ENCODE measurements at regions not wholly inside any gene's neighbourhood (a gene's known extent, or its start where the extent isn't known, plus 50 kb on each side); places are given as distances from the start of the nearest gene placed in this dataset.

- no peak for DNase-seq
- no peak for TF ChIP-seq POLR2A (IDR thresholded peaks at IDR 0.05; ENCODE audit: low read length)
- no peak for TF ChIP-seq GATA1 (IDR thresholded peaks at IDR 0.05; ENCODE audit: low read depth, low read length)
These were observed 131.0 kb downstream of the PDGFRA start for GRCh38 chr4:54359919-54360650.

DNA sequence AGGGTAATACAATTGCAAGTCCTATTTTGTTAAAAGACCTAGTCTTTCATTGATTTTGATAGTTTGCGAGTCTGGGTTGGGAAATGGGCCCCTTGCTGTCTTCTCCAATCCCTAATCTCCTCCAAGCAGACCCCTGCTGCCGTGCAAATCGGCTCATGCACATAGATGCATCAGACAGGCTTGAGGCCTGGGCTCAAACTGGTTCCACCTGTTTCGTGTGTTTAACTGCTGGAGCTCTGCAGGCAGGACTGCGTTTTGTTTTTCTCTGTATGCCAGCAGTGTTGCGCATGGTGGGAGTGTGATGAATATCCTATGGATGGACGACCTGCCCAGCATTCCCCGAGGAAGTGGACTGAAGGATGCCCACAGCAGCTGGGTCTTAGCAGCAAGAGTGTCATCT is 133.9 kb downstream of the PDGFRA start:
- TF ChIP-seq GATA1 (IDR thresholded peaks at IDR 0.05; ENCODE audit: low read depth, low read length) (no peak), POLR2A (IDR thresholded peaks at IDR 0.05; ENCODE audit: low read length) (no peak)

GRCh38 chr4:54365691-54366090 is 136.6 kb downstream of the PDGFRA start:
- no peak for TF ChIP-seq GATA1 (IDR thresholded peaks at IDR 0.05; ENCODE audit: low read depth, low read length)
- no peak for DNase-seq

More for the DNA sequence above, 133.9 kb downstream of the PDGFRA start:
- DNase-seq = no peak

DNA sequence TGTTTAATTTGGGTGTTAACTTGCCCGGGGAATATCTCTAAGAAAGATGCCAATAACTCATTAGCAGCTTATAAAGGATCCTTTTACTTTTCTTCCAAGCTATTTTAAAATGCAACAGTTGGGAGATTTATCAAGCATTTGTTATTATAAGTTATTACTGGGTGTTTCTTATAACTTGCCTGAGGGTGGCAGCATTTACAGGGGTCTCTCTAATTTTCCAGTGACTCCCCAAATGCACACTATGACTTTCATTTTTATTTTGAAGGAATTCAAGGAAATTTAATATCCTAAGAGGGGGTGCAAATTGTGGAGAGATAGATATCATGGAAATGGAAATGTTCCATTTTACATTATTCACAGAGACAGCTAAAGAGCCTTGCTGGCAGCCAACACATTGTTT is 138.0 kb downstream of the PDGFRA start:
- no peak for DNase-seq

DNA sequence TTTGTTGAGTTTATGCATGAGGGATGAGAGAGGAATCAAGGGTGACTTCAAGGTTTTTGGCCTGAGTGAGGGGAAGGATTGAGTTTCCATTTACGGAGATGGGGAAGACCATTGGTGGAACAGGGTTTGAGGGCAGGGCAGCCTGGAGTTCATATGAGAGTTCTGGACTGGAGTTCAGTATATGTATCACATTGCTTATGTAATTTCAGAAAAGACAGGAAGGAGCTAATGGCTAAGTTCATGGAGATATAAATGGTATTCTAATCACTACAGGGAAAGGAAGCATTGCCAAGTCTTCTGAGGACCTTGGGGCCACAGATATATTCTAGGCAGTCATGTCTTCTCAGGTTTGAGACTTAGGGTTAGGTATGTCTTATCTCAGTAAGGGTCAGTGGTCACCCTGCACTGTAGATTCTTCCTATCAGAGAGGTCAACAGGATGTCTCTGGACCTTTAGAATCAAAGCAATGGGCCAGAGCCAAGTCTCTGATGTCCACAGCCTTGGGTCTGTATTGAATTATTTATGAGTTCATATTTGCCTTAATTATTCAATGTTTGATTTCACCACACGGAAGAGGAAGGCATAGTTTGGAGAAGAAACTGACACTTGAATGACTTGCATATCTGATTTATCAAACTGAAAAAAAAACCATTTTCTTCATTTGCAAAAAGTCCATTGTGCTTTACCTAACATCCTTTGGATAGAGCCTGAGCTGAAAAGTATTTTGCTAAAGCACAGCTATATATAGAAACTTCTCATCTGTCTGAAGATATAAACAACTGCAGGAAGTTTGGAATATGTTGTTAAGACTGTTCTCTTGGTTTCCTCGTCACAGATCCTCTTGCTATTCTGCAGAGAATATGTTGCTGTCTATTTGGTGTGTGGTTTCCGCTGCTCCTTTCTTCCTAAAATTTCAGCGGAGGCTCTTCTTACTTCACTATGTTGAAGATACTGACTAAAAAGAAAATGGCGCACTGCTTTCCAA is 139.5 kb downstream of the PDGFRA start:
- TF ChIP-seq GATA1 (IDR thresholded peaks at IDR 0.05; ENCODE audit: low read depth, low read length) (no peak), POLR2A (IDR thresholded peaks at IDR 0.05; ENCODE audit: low read length) (no peak)
- DNase-seq = no peak

More for the DNA sequence above, 138.0 kb downstream of the PDGFRA start:
- TF ChIP-seq POLR2A (IDR thresholded peaks at IDR 0.05; ENCODE audit: low read length) (no peak), GATA1 (IDR thresholded peaks at IDR 0.05; ENCODE audit: low read depth, low read length) (no peak)

DNA sequence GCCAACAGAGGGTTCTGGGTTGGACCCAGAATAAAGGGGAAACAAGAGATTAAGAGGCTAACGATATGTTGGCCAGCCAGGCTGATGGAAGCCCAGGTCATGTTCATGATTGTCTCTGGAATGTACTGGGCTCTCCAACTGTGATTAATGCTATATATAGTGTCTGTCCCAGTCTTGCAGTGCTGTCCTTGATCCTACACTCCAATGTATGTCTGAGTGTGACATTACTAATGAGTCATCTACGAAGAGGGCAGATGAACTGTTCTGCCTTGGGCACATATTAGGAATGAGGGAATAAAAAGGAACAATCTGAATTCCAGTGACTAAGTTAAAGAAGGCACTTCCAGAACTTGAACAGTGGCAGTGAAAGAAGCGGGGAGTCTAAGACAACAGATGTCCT is 142.1 kb downstream of the PDGFRA start:
- TF ChIP-seq GATA1 (IDR thresholded peaks at IDR 0.05; ENCODE audit: low read depth, low read length) = no peak
- no peak for TF ChIP-seq POLR2A (IDR thresholded peaks at IDR 0.05; ENCODE audit: low read length)
- no peak for DNase-seq

- TF ChIP-seq GATA1 (IDR thresholded peaks at IDR 0.05; ENCODE audit: low read depth, low read length) (no peak), POLR2A (IDR thresholded peaks at IDR 0.05; ENCODE audit: low read length) (no peak)
These were observed 143.9 kb downstream of the PDGFRA start for GRCh38 chr4:54372951-54373350.

DNA sequence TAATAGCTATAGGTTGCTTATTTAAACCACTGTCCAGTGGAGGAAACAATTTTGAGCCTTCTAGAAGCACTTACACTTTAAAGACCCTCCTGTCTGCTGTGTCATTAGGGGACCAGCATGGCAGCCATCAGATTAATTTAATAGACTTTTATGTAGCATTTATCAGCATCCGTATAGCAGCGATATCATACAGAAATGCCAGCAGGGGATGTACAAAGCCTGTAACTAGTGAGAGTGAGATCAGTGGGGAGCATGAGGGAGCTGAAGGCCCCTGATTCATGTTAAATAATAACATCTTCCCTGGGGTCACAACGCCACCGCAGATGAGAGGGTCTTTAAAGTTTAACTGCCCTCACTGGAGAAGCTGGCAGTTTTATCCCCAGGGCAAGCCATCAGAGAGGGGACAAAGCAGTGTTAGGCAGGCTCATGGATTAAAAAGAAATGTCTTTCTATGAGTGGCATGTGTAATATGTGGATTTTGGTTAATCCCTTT is 144.7 kb downstream of the PDGFRA start:
- TF ChIP-seq GATA1 (IDR thresholded peaks at IDR 0.05; ENCODE audit: low read depth, low read length) (no peak), POLR2A (IDR thresholded peaks at IDR 0.05; ENCODE audit: low read length) (no peak)
- DNase-seq = no peak

More at GRCh38 chr4:54372951-54373350, 143.9 kb downstream of the PDGFRA start:
- DNase-seq = no peak

GRCh38 chr4:54378461-54378860 is 149.4 kb downstream of the PDGFRA start:
- DNase-seq = no peak
- TF ChIP-seq GATA1 (IDR thresholded peaks at IDR 0.05; ENCODE audit: low read depth, low read length) = no peak
- TF ChIP-seq POLR2A (IDR thresholded peaks at IDR 0.05; ENCODE audit: low read length) = no peak

GRCh38 chr4:54384152-54384551 is 155.1 kb downstream of the PDGFRA start:
- TF ChIP-seq GATA1 (IDR thresholded peaks at IDR 0.05; ENCODE audit: low read depth, low read length) (no peak), POLR2A (IDR thresholded peaks at IDR 0.05; ENCODE audit: low read length) (no peak)
- no peak for DNase-seq

- peak; percentile 50 to 56 for DNase-seq
- TF ChIP-seq GATA1 (IDR thresholded peaks at IDR 0.05; ENCODE audit: low read depth, low read length) = no peak
- TF ChIP-seq POLR2A (IDR thresholded peaks at IDR 0.05; ENCODE audit: low read length) = no peak
These were observed 155.5 kb downstream of the PDGFRA start for GRCh38 chr4:54384563-54384962.

DNA sequence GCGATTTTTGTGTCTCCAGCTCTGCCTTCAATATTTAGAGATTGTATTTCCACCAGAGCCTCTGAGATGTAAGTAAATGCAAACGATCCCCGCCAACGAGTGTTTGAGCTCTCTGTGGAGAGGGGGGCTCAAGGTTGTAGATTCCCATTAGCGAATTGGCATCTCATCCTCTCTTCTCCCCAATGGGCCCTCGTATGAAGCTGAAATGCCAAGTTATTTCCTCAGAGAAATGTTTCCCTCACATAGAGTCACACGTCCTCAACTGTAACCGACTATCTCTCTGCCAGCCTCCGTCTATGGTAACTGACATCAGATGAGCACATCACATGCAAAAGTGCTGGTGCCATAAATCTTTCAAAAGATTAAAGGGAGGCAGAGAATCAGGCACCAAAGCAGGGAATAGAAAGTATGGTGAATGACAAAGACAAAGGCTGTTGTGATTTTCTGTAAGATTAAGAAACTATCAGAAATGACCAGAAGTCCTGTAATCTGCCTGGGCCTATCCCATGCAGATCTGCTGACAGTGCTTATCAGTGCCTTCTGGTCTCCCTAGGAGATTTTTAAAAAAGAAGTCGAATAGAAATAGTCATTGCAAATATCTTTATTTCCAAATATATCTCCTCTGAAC is 157.1 kb downstream of the PDGFRA start:
- TF ChIP-seq POLR2A (IDR thresholded peaks at IDR 0.05; ENCODE audit: low read length) (peak; percentile 13), GATA1 (IDR thresholded peaks at IDR 0.05; ENCODE audit: low read depth, low read length) (no peak)
- DNase-seq = peak; percentile 22 to 65

DNA sequence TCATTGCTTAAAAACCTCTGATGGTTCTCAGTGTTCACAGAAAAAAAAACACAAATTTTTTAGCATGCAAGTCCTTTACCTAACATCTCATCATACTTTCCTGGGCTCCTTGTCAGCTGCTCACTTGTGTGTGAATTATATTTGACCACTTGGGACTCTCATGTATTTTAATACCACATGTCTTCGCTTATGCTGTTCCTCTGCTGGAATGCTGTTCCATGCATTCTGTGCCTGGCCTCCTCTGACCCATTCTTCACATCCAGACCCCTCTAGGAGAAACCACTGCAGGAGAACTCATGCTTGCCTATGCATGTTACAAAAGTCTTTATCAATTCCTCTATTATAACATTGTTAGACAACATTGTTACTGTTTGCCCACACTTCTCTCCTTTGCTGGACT is 157.6 kb downstream of the PDGFRA start:
- TF ChIP-seq POLR2A (IDR thresholded peaks at IDR 0.05; ENCODE audit: low read length) (no peak), GATA1 (IDR thresholded peaks at IDR 0.05; ENCODE audit: low read depth, low read length) (no peak)
- no peak for DNase-seq

DNA sequence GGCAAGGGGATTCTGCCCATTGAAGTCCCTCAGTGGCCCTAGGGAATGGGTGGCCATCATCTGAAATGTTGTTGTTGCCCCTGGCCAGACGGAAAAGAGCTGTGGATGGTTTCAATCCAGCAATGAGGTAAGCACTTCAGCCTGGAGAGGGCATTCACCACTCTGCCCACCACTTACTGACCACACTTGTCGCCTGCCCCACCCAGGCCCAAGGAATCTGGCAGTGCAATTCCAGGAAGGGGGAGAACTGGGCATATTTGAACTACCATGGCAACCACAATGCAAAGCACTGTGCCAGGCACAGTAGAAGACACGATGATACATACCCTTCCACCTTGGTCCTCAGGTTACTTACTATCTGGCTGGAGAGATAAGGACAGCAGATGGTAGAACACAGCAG is 161.6 kb downstream of the PDGFRA start:
- DNase-seq = no peak
- TF ChIP-seq POLR2A (IDR thresholded peaks at IDR 0.05; ENCODE audit: low read length) (no peak), GATA1 (IDR thresholded peaks at IDR 0.05; ENCODE audit: low read depth, low read length) (no peak)
